Breast epithelium (tissue), 4 donors: ENCODE measurements at regions not wholly inside any gene's neighbourhood (a gene's known extent, or its start where the extent isn't known, plus 50 kb on each side); places are given as distances from the start of the nearest gene placed in this dataset.

Experiments used
- DNase-seq, 2 donors: peaks; one replicate each; pipeline ENCODE4 v3.0.0-alpha.2; 2019; ENCODE audit warnings: low spot score in 2 of 2
- H3K27ac ChIP-seq, 2 donors: fragments of 200-600 bp; sonication (generic) in 1 of 2; one replicate each; pipeline ENCODE4 v1.5.1; 2016 to 2019; ENCODE audit warnings: mild to moderate bottlenecking in 1 of 2
- H3K27me3 ChIP-seq, 2 donors: fragments of 200-600 bp; sonication (generic) in 1 of 2; one replicate each; pipeline versions ENCODE4 v1.5.1 to v1.6.0; 2017 to 2019; ENCODE audit warnings: control low read depth in 1 of 2, mild to moderate bottlenecking in 1 of 2
- H3K36me3 ChIP-seq: fragments of 200-600 bp; one replicate; pipeline ENCODE4 v1.5.1; 2019
- H3K4me1 ChIP-seq, 2 donors: fragments of 200-600 bp; sonication (generic); one replicate each; pipeline ENCODE4 v1.5.1; 2016 to 2019; ENCODE audit warnings: control low read depth in 1 of 2
- H3K4me3 ChIP-seq, 3 donors: fragments of 200-600 bp; sonication (generic); 1 replicate in 2 of 3; 2 replicates in 1 of 3; pipeline ENCODE4 v1.5.1; 2016 to 2019; ENCODE audit warnings: mild to moderate bottlenecking in 3 of 3, moderate library complexity in 2 of 3
- H3K9me3 ChIP-seq, 2 donors: fragments of 200-600 bp; sonication (generic) in 1 of 2; one replicate each; pipeline ENCODE4 v1.5.1; 2016 to 2019; ENCODE audit warnings: control low read depth in 1 of 2
- POLR2A ChIP-seq: fragments of 450-650 bp; IDR thresholded peaks from one replicate; pipeline ENCODE4 v1.6.1; 2016; ENCODE audit warnings: antibody characterized with exemption, mild to moderate bottlenecking, moderate library complexity
- POLR2AphosphoS5 ChIP-seq, 3 donors: sonication (generic); formaldehyde crosslinking; IDR thresholded peaks; one replicate each; pipeline ENCODE4 v1.6.1; 2017; ENCODE audit warnings: antibody characterized with exemption in 3 of 3
- intact Hi-C: fragments of 100-400 bp; cut with DNase I; formaldehyde crosslinking; loops from one replicate; pipeline ENCODE4 v1.15.1; 2023; ENCODE audit warnings: low total_unique reads
- TF ChIP-seq, protein P1 (sequence below), 3 donors: fragments of 450-650 bp; IDR thresholded peaks; one replicate each; pipeline ENCODE4 v1.5.1; 2016 to 2017; ENCODE audit warnings: antibody characterized with exemption in 3 of 3, mild to moderate bottlenecking in 3 of 3, moderate library complexity in 3 of 3

DNA sequence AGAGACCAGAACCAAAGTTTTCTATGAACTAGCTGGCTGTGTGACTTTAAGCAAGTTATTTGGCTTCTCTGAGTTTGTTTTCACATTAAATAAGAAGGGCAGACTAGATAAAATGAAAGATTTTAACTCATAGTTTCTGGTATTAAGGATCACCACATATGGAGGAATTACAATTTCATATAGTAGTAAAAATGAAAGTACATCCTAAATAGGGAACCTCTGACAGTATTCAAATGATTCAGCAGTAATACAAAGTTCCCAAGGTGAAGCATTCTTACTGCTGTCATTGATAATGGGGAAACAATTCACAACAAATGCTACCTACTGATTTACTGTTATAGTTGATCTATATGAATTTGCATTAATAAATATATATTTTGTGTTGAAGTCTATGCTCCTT, 170.3 kb upstream of the VRK2 start:
- intact Hi-C loops = loop anchor here (10.0 kb wide), 1 partner anchor 388 kb away; no protein-coding TSS in a partner anchor
- H3K4me1 ChIP-seq = no peaks in the 10 kb centered on the region
- no peak overlapping the region for H3K4me3 ChIP-seq
- no peak overlapping the region for H3K27ac ChIP-seq
- no peaks in the 10 kb centered on the region for H3K36me3 ChIP-seq
- no peaks in the 10 kb centered on the region for H3K9me3 ChIP-seq
- DNase-seq = no peak
- H3K27me3 ChIP-seq = no peaks in the 10 kb centered on the region
- TF ChIP-seq POLR2AphosphoS5 (IDR thresholded peaks at IDR 0.05) = no peak
- no peak for TF ChIP-seq POLR2A
- TF ChIP-seq, protein P1, sequence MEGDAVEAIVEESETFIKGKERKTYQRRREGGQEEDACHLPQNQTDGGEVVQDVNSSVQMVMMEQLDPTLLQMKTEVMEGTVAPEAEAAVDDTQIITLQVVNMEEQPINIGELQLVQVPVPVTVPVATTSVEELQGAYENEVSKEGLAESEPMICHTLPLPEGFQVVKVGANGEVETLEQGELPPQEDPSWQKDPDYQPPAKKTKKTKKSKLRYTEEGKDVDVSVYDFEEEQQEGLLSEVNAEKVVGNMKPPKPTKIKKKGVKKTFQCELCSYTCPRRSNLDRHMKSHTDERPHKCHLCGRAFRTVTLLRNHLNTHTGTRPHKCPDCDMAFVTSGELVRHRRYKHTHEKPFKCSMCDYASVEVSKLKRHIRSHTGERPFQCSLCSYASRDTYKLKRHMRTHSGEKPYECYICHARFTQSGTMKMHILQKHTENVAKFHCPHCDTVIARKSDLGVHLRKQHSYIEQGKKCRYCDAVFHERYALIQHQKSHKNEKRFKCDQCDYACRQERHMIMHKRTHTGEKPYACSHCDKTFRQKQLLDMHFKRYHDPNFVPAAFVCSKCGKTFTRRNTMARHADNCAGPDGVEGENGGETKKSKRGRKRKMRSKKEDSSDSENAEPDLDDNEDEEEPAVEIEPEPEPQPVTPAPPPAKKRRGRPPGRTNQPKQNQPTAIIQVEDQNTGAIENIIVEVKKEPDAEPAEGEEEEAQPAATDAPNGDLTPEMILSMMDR (IDR thresholded peaks at IDR 0.05) = no peak

DNA sequence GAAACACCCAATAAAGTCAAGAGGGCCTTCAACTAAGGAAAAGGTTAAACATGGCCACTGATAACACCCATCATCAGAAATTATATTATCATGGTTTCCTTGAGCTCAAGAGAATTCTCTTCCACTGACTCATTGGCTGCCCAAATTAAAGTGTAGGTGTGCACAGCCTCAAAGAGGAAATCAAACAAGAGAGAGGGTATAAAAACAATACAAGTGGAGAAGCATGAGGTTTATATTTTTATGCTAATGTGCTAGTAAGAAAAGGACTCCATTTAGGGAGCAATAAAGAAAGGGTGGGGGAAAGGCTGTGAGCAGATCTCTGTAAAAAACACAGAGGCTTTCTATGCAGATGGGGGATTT, 168.8 kb upstream of the VRK2 start:
- no peaks in the 10 kb centered on the region for H3K4me1 ChIP-seq
- no peaks in the 10 kb centered on the region for H3K27me3 ChIP-seq
- no peak overlapping the region for H3K4me3 ChIP-seq
- H3K27ac ChIP-seq = no peak overlapping the region
- intact Hi-C loops = loop anchor here (10.0 kb wide), 1 partner anchor 387 kb away; no protein-coding TSS in a partner anchor
- H3K9me3 ChIP-seq = no peaks in the 10 kb centered on the region
- no peaks in the 10 kb centered on the region for H3K36me3 ChIP-seq
- no peak for DNase-seq
- TF ChIP-seq POLR2A (no peak), POLR2AphosphoS5 (IDR thresholded peaks at IDR 0.05) (no peak)
- TF ChIP-seq, protein P1 (IDR thresholded peaks at IDR 0.05) = no peak

DNA sequence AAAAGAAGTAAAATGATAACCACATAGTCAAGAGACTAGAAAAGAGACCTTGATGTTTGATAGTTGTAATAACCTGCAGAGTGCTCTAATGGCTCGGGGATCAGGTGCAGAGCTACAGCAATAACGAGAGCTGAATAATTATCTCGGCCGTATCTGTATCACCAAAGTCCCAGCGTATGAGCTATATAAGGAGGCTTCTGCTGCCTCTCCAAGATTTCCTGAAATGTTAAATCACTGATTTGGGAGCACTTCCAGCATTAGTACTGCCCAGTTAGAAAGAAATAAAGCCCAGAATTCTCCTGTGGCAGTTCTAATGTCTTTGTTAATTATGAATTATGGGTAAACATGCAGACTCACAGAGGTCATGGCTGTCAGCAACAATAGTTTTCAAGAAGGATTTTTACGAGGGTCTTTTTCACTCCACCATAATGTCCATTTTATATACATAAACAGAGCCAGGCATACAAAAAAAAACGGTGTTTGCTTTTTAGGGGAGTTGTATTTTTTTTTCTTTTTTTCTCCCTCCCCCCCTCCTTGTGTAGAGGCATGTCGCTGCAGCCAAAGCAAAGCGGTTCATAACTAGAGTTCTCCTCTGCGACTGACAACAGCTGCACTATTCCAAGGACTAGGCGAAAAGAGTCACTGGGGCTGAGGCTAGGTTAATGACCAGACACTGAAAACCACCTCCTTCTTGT, 168.3 kb upstream of the VRK2 start:
- no peaks in the 10 kb centered on the region for H3K4me1 ChIP-seq
- H3K36me3 ChIP-seq = no peaks in the 10 kb centered on the region
- H3K27ac ChIP-seq = no peak overlapping the region
- no peak overlapping the region for H3K4me3 ChIP-seq
- TF ChIP-seq, protein P1 (IDR thresholded peaks at IDR 0.05) = no peak
- TF ChIP-seq POLR2AphosphoS5 (IDR thresholded peaks at IDR 0.05) (no peak), POLR2A (no peak)
- intact Hi-C loops = loop anchor here (10.0 kb wide), 1 partner anchor 386 kb away; no protein-coding TSS in a partner anchor
- no peaks in the 10 kb centered on the region for H3K27me3 ChIP-seq
- DNase-seq = no peak
- no peaks in the 10 kb centered on the region for H3K9me3 ChIP-seq

GRCh38 chr2:57878866-57879210, 167.8 kb upstream of the VRK2 start:
- no peak for DNase-seq
- Histone ChIP-seq H3K4me3 (no peak overlapping the region), H3K9me3 (no peaks in the 10 kb centered on the region), H3K27ac (no peak overlapping the region), H3K36me3 (no peaks in the 10 kb centered on the region), H3K4me1 (no peaks in the 10 kb centered on the region), H3K27me3 (no peaks in the 10 kb centered on the region)
- intact Hi-C loops = loop anchor here (10.0 kb wide), 1 partner anchor 386 kb away; no protein-coding TSS in a partner anchor
- TF ChIP-seq, protein P1 (IDR thresholded peaks at IDR 0.05) = no peak
- no peak for TF ChIP-seq POLR2A
- TF ChIP-seq POLR2AphosphoS5 (IDR thresholded peaks at IDR 0.05) = no peak

- intact Hi-C loops = no loop called here
- Histone ChIP-seq H3K27ac (no peak overlapping the region), H3K36me3 (no peaks in the 10 kb centered on the region)
Observed at GRCh38 chr2:57880446-57880845, 166.2 kb upstream of the VRK2 start.

More at GRCh38 chr2:57880446-57880845, 166.2 kb upstream of the VRK2 start:
- no peaks in the 10 kb centered on the region for H3K9me3 ChIP-seq
- no peak overlapping the region for H3K4me3 ChIP-seq
- TF ChIP-seq, protein P1 (IDR thresholded peaks at IDR 0.05) = no peak
- TF ChIP-seq POLR2AphosphoS5 (IDR thresholded peaks at IDR 0.05) = no peak
- TF ChIP-seq POLR2A = no peak
- no peaks in the 10 kb centered on the region for H3K27me3 ChIP-seq
- no peak for DNase-seq
- H3K4me1 ChIP-seq = no peaks in the 10 kb centered on the region
